H1 (cell line): ENCODE measurements at regions not wholly inside any gene's neighbourhood (a gene's known extent, or its start where the extent isn't known, plus 50 kb on each side); places are given as distances from the start of the nearest gene placed in this dataset.

Experiments
- CTCF ChIA-PET: fragments of 300-600 bp; sonication (Branson Sonifier 250); formaldehyde crosslinking; loops from one replicate; lab custom pipeline; 2021; ENCODE audit not compliant: partially characterized antibody; lab: Charles Lee
- POLR2A ChIA-PET: fragments of 300-600 bp; sonication (Branson Sonifier 250); formaldehyde crosslinking; loops from one replicate; lab custom pipeline; 2021; ENCODE audit warnings: inconsistent platforms; ENCODE audit not compliant: partially characterized antibody; lab: Charles Lee
- DNase-seq, 2 experiments: peaks; one replicate each; pipeline versions ENCODE4 v3.0.0 to v3.0.0-alpha.2; 2010 to 2022; ENCODE audit warnings: low spot score in 2 of 2, low read depth in 1 of 2, mixed read lengths in 1 of 2
- FAIRE-seq: peaks from 2 replicates; lab custom pipeline; 2011; peaks lifted over from hg19 to GRCh38; lab: Jason Lieb, UNC
- H2AFZ ChIP-seq: 2 replicates; pipeline ENCODE4 v1.8.1; 2012; ENCODE audit warnings: low read length, inconsistent platforms
- H2AK5ac ChIP-seq: 2 replicates; pipeline ENCODE4 v1.6.1; 2013; ENCODE audit warnings: low read depth, low read length
- H2BK120ac ChIP-seq: replicated peaks from 2 replicates; pipeline ENCODE3; 2013; ENCODE audit warnings: low read depth, low read length, inconsistent platforms
- H2BK12ac ChIP-seq: 2 replicates; pipeline ENCODE4 v1.6.1; 2013; ENCODE audit warnings: low read depth, low read length
- H2BK15ac ChIP-seq: 2 replicates; pipeline ENCODE4 v1.6.1; 2013; ENCODE audit warnings: low read length
- H2BK20ac ChIP-seq: 2 replicates; pipeline ENCODE4 v1.6.1; 2013; ENCODE audit warnings: low read length
- H2BK5ac ChIP-seq: 2 replicates; pipeline ENCODE4 v1.6.1; 2013; ENCODE audit warnings: low read depth, low read length
- H3K14ac ChIP-seq: 2 replicates; pipeline ENCODE4 v1.6.1; 2013; ENCODE audit warnings: inconsistent platforms; ENCODE audit not compliant: insufficient read length
- H3K18ac ChIP-seq: 2 replicates; pipeline ENCODE4 v1.6.1; 2013; ENCODE audit warnings: low read length; ENCODE audit errors: extremely low read depth
- H3K23ac ChIP-seq: 2 replicates; pipeline ENCODE4 v1.6.1; 2013; ENCODE audit warnings: inconsistent platforms; ENCODE audit not compliant: insufficient read length
- H3K23me2 ChIP-seq: 2 replicates; pipeline ENCODE4 v1.6.1; 2013; ENCODE audit warnings: low read depth, low read length
- H3K27ac ChIP-seq: 2 replicates; pipeline ENCODE4 v1.6.1; 2011; ENCODE audit warnings: low read depth, low read length, inconsistent platforms
- H3K27me3 ChIP-seq, 4 experiments: replicated peaks in 1 of 4; 1 replicate in 1 of 4; 2 replicates in 3 of 4; pipeline versions ENCODE4 v1.6.1 to v1.8.1; 2011 to 2013; ENCODE audit warnings: low read length in 3 of 4, mild to moderate bottlenecking in 3 of 4, inconsistent platforms in 2 of 4, mixed read lengths in 2 of 4, moderate library complexity in 1 of 4; ENCODE audit not compliant: control insufficient read depth in 3 of 4, insufficient read depth in 3 of 4; ENCODE audit errors: extremely low read depth in 1 of 4
- H3K36me3 ChIP-seq, 4 experiments: 2 replicates each; pipeline versions ENCODE4 v1.6.1 to v1.8.1; 2011 to 2013; ENCODE audit warnings: mild to moderate bottlenecking in 4 of 4, low read length in 3 of 4, moderate library complexity in 2 of 4, control low read depth in 1 of 4, inconsistent platforms in 1 of 4; ENCODE audit not compliant: insufficient read depth in 4 of 4, control insufficient read depth in 2 of 4
- H3K4ac ChIP-seq: replicated peaks from 2 replicates; pipeline ENCODE3; 2013; ENCODE audit warnings: low read length, low read depth, mixed read lengths, inconsistent platforms; ENCODE audit not compliant: insufficient read length
- H3K4me1 ChIP-seq, 4 experiments: replicated peaks in 1 of 4; 1 replicate in 1 of 4; 2 replicates in 3 of 4; pipeline versions ENCODE4 v1.6.1 to v1.8.1; 2011 to 2013; ENCODE audit warnings: low read length in 3 of 4, inconsistent platforms in 2 of 4, mixed read lengths in 1 of 4; ENCODE audit not compliant: insufficient read depth in 4 of 4, control insufficient read depth in 3 of 4
- H3K4me2 ChIP-seq, 2 experiments: 2 replicates each; pipeline versions ENCODE4 v1.6.1 to v1.8.1; 2011 to 2013; ENCODE audit warnings: low read depth in 2 of 2, low read length in 2 of 2, control low read depth in 1 of 2, inconsistent platforms in 1 of 2, mild to moderate bottlenecking in 1 of 2; ENCODE audit not compliant: insufficient read depth in 1 of 2
- H3K4me3 ChIP-seq, 4 experiments: fragments of 200-600, 300-600 bp in 1 of 4; sonication (generic), shearing (Covaris generic), sonication (Bioruptor Twin) in 1 of 4; 2 replicates each; pipeline versions ENCODE4 v1.5.1 to v1.8.1; 2011 to 2016; ENCODE audit warnings: low read length in 4 of 4, low read depth in 3 of 4, control low read depth in 2 of 4, inconsistent platforms in 2 of 4, mild to moderate bottlenecking in 2 of 4, mixed read lengths in 1 of 4, moderate library complexity in 1 of 4; ENCODE audit not compliant: insufficient read depth in 2 of 4; ENCODE audit errors: extremely low read depth in 1 of 4
- H3K56ac ChIP-seq: replicated peaks from 2 replicates; pipeline ENCODE3; 2013; ENCODE audit warnings: low read depth, mild to moderate bottlenecking, mixed read lengths, low read length, inconsistent platforms; ENCODE audit not compliant: insufficient read length
- H3K79me1 ChIP-seq: 2 replicates; pipeline ENCODE4 v1.6.1; 2013; ENCODE audit warnings: low read depth, low read length, control low read depth
- H3K79me2 ChIP-seq, 2 experiments: 2 replicates each; pipeline versions ENCODE4 v1.6.1 to v1.8.1; 2012 to 2013; ENCODE audit warnings: low read length in 2 of 2, mild to moderate bottlenecking in 2 of 2, inconsistent platforms in 1 of 2; ENCODE audit not compliant: insufficient read depth in 2 of 2, control insufficient read depth in 1 of 2
- H3K9ac ChIP-seq, 4 experiments: replicated peaks in 1 of 4; 1 replicate in 1 of 4; 2 replicates in 3 of 4; pipeline versions ENCODE4 v1.6.1 to v1.8.1; 2011 to 2013; ENCODE audit warnings: low read depth in 3 of 4, low read length in 3 of 4, control low read depth in 2 of 4, mild to moderate bottlenecking in 2 of 4, moderate library complexity in 2 of 4, inconsistent platforms in 1 of 4; ENCODE audit errors: extremely low read depth in 1 of 4
- H3K9me3 ChIP-seq, 2 experiments: 2 replicates each; pipeline versions ENCODE4 v1.6.1 to v1.8.1; 2012 to 2013; ENCODE audit warnings: mild to moderate bottlenecking in 2 of 2, moderate library complexity in 2 of 2, control low read depth in 1 of 2, inconsistent platforms in 1 of 2, low read depth in 1 of 2, low read length in 1 of 2, mixed read lengths in 1 of 2; ENCODE audit not compliant: insufficient read depth in 2 of 2
- H4K20me1 ChIP-seq, 2 experiments: replicated peaks in 1 of 2; 2 replicates each; pipeline versions ENCODE3 to v1.8.1; 2011 to 2013; ENCODE audit warnings: inconsistent platforms in 2 of 2, low read length in 2 of 2, mild to moderate bottlenecking in 1 of 2; ENCODE audit not compliant: insufficient read depth in 2 of 2, control insufficient read depth in 1 of 2
- H4K5ac ChIP-seq: 2 replicates; pipeline ENCODE4 v1.6.1; 2013; ENCODE audit warnings: low read length, low read depth, mixed read lengths, inconsistent platforms; ENCODE audit not compliant: insufficient read length
- H4K8ac ChIP-seq: 2 replicates; pipeline ENCODE4 v1.8.0; 2013; ENCODE audit warnings: mild to moderate bottlenecking, moderate library complexity, low read length, inconsistent platforms; ENCODE audit not compliant: insufficient read depth; ENCODE audit errors: extremely low read depth
- H4K91ac ChIP-seq: replicated peaks from 2 replicates; pipeline ENCODE3; 2013; ENCODE audit warnings: low read length, mixed read lengths, inconsistent platforms; ENCODE audit not compliant: insufficient read length
- ATF2 ChIP-seq: IDR thresholded peaks from 2 replicates; pipeline ENCODE4 v1.6.1; 2012; ENCODE audit warnings: low read length, inconsistent platforms
- CHD2 ChIP-seq: IDR thresholded peaks from 2 replicates; pipeline ENCODE4 v1.6.1; 2012; ENCODE audit warnings: low read length, improper control_type of control experiment
- CTCF ChIP-seq, 3 experiments: IDR thresholded peaks; 1 replicate in 2 of 3; 2 replicates in 1 of 3; pipeline versions ENCODE4 v1.5.1 to v1.6.1; 2011; ENCODE audit warnings: low read length in 3 of 3, mild to moderate bottlenecking in 3 of 3, inconsistent platforms in 2 of 3, low read depth in 1 of 3, moderate library complexity in 1 of 3; ENCODE audit not compliant: insufficient read depth in 1 of 3; ENCODE audit errors: control extremely low read depth in 1 of 3
- NRF1 ChIP-seq: IDR thresholded peaks from 2 replicates; pipeline ENCODE4 v1.6.1; 2011; ENCODE audit warnings: mild to moderate bottlenecking, low read depth, low read length, improper control_type of control experiment
- POLR2A ChIP-seq, 2 experiments: IDR thresholded peaks; 1 replicate in 1 of 2; 2 replicates in 1 of 2; pipeline ENCODE4 v1.6.1; 2011; ENCODE audit warnings: low read depth in 2 of 2, low read length in 2 of 2, mild to moderate bottlenecking in 2 of 2; ENCODE audit errors: control extremely low read depth in 1 of 2
- POU5F1 ChIP-seq: IDR thresholded peaks from 2 replicates; pipeline ENCODE4 v1.6.1; 2011; ENCODE audit warnings: low read depth, mild to moderate bottlenecking, low read length, moderate library complexity
- SRF ChIP-seq: IDR thresholded peaks from 2 replicates; pipeline ENCODE4 v1.6.1; 2011; ENCODE audit warnings: mild to moderate bottlenecking, low read depth, low read length, moderate library complexity
- TBP ChIP-seq: IDR thresholded peaks from 2 replicates; pipeline ENCODE4 v1.6.1; 2011; ENCODE audit warnings: low read depth, low read length, improper control_type of control experiment
- WGBS, 2 experiments: shearing (Covaris generic) in 1 of 2; methylation state at CpG; one replicate each; pipeline versions ENCODE4 v1.1.6 to v1.1.7; 2013 to 2015; ENCODE audit warnings: low lambda C conversion rate in 2 of 2, mixed read lengths in 2 of 2, inconsistent platforms in 1 of 2, low coverage in 1 of 2, missing lambda C conversion rate in 1 of 2; ENCODE audit not compliant: insufficient replicate concordance in 2 of 2, insufficient coverage in 1 of 2, insufficient read length in 1 of 2; ENCODE audit errors: extremely low coverage in 1 of 2, missing lambda C conversion rate in 1 of 2; 5-methylcytosine and 5-hydroxymethylcytosine counted together

- no peaks in the 10 kb centered on the region for H4K20me1 ChIP-seq
- no peak overlapping the region for H3K23ac ChIP-seq
- TF ChIP-seq POLR2A (IDR thresholded peaks at IDR 0.05; ENCODE audit: control extremely low read depth in 1 of 2, low read depth in 2 of 2, low read length in 2 of 2) (no peak), NRF1 (no peak), CHD2 (no peak), ATF2 (no peak), TBP (no peak), SRF (no peak), POU5F1 (no peak), CTCF (IDR thresholded peaks at IDR 0.05; ENCODE audit: control extremely low read depth in 1 of 3, insufficient read depth in 1 of 3, low read depth in 1 of 3, low read length in 3 of 3) (no peak)
- TF ChIP-seq, all 59 proteins: peak for 0
- Histone ChIP-seq H3K4me1 (peaks cover 7 to 21% (median 14%) of the 10 kb centered on the region in 4 experiments; a peak in 6 of 7 replicates), H2AK5ac (no peak overlapping the region), H3K36me3 (no peaks in the 10 kb centered on the region), H3K18ac (no peak overlapping the region), H2AFZ (no peak overlapping the region), H2BK5ac (no peak overlapping the region), H2BK12ac (no peak overlapping the region), H3K9ac (no peak overlapping the region), H3K79me2 (no peaks in the 10 kb centered on the region), H3K79me1 (no peaks in the 10 kb centered on the region), H3K4me3 (no peak overlapping the region), H2BK20ac (no peak overlapping the region), H3K9me3 (no peaks in the 10 kb centered on the region), H2BK15ac (no peak overlapping the region; the same call in 1 of the 2 replicates), H3K4me2 (no peak overlapping the region), H2BK120ac (no peak overlapping the region), H3K23me2 (no peaks in the 10 kb centered on the region), H3K27ac (no peak overlapping the region), H3K27me3 (peaks cover 0 to 6% (median 1%) of the 10 kb centered on the region in 4 experiments; a peak in 3 of 7 replicates), H3K4ac (no peak overlapping the region), H4K91ac (no peak overlapping the region), H3K14ac (no peak overlapping the region), H3K56ac (no peak overlapping the region), H4K5ac (no peak overlapping the region), H4K8ac (no peak overlapping the region)
- DNase-seq (no peak), FAIRE-seq (no peak)
- 89% methylated on average over 7 of the region's 7 CpGs; no CpG with 5 or more reads in 1 of the 2 experiments for WGBS, 2 experiments
- POLR2A ChIA-PET = interaction anchor here (1.4 kb wide), 1 partner anchor 19 kb away, joined by 4 read pairs; no protein-coding TSS in a partner anchor
- CTCF ChIA-PET = interaction anchor here (0.7 to 5.0 kb wide), 7 partner anchors 38 to 202 kb away, joined by 3 to 44 read pairs (median 4); partner anchors contain the start of gene OLIG2
These were observed 54.9 kb downstream of the OLIG1 start for GRCh38 chr21:33124889-33125288.
